Activated CD8-positive, alpha-beta memory T cell treated with anti-CD3 and anti-CD28 coated beads, Interleukin-2, amount 50 U/mL, for 1 hour (primary cell): ENCODE measurements at regions not wholly inside any gene's neighbourhood (a gene's known extent, or its start where the extent isn't known, plus 50 kb on each side); places are given as distances from the start of the nearest gene placed in this dataset.
"Not testable (repeated sequence)": the region's sequence is repeated elsewhere in the genome, so short reads cannot be mapped to it uniquely, and the experiment has no call there.

Experiments used
- DNase-seq: peaks from one replicate; pipeline ENCODE4 v3.0.0-alpha.2; 2020; ENCODE audit errors: extremely low read depth

GRCh38 chrX:69431420-69431819, 72.7 kb upstream of the NALF2 start:
- DNase-seq = no peak

GRCh38 chrX:69430785-69431184, 73.3 kb upstream of the NALF2 start:
- DNase-seq = no peak

- no peak for DNase-seq
Observed at GRCh38 chrX:69429339-69430015, 74.6 kb upstream of the NALF2 start.

GRCh38 chrX:69428216-69428615, 75.9 kb upstream of the NALF2 start:
- DNase-seq = no peak

- DNase-seq = no peak
Observed at GRCh38 chrX:69424910-69425309, 79.2 kb upstream of the NALF2 start.

GRCh38 chrX:69424161-69424560, 80.0 kb upstream of the NALF2 start:
- DNase-seq = no peak

GRCh38 chrX:69422208-69422607, 81.9 kb upstream of the NALF2 start:
- not testable (repeated sequence) for DNase-seq

GRCh38 chrX:69415698-69416097, 88.4 kb upstream of the NALF2 start:
- no peak for DNase-seq

GRCh38 chrX:69412661-69413060, 91.5 kb upstream of the NALF2 start:
- no peak for DNase-seq

GRCh38 chrX:69398881-69399280, 105.2 kb upstream of the NALF2 start:
- no peak for DNase-seq

- no peak for DNase-seq
Observed at GRCh38 chrX:69396916-69397315, 107.2 kb upstream of the NALF2 start.

- no peak for DNase-seq
Observed at GRCh38 chrX:69395306-69395705, 108.8 kb upstream of the NALF2 start.

- no peak for DNase-seq
Observed at GRCh38 chrX:69389101-69389501, 115.0 kb upstream of the NALF2 start.

GRCh38 chrX:69388526-69388925, 115.6 kb upstream of the NALF2 start:
- DNase-seq = no peak

- DNase-seq = no peak
Observed at GRCh38 chrX:69387567-69388487, 116.3 kb upstream of the NALF2 start.

GRCh38 chrX:69386681-69387080, 117.4 kb upstream of the NALF2 start:
- DNase-seq = no peak

- DNase-seq = no peak
Observed at GRCh38 chrX:69379412-69379811, 124.7 kb upstream of the NALF2 start.

GRCh38 chrX:69374569-69374968, 129.6 kb upstream of the NALF2 start:
- no peak for DNase-seq

- no peak for DNase-seq
Observed at GRCh38 chrX:69372435-69372834, 131.7 kb upstream of the NALF2 start.

- no peak for DNase-seq
Observed at GRCh38 chrX:69371159-69371558, 133.0 kb upstream of the NALF2 start.

- no peak for DNase-seq
Observed at GRCh38 chrX:69369999-69370398, 134.1 kb upstream of the NALF2 start.

GRCh38 chrX:69366183-69366582, 137.9 kb upstream of the NALF2 start:
- DNase-seq = no peak

- DNase-seq = no peak
Observed at GRCh38 chrX:69365755-69366154, 138.4 kb upstream of the NALF2 start.
